Stomach (tissue), 4 donors: ENCODE measurements at regions not wholly inside any gene's neighbourhood (a gene's known extent, or its start where the extent isn't known, plus 50 kb on each side); places are given as distances from the start of the nearest gene placed in this dataset.
"Not testable (repeated sequence)": the region's sequence is repeated elsewhere in the genome, so short reads cannot be mapped to it uniquely, and the experiment has no call there.

ENCODE experiments used
- CTCF ChIP-seq, 7 experiments: fragments of 450-650 bp in 4 of 7; fragments of 200-600 bp in 3 of 7; sonication (generic) in 3 of 7; IDR thresholded peaks; one replicate each; pipeline ENCODE4 v1.5.1; 2016 to 2019; ENCODE audit warnings: antibody characterized with exemption in 7 of 7, control low read depth in 2 of 7, mild to moderate bottlenecking in 1 of 7
- POLR2A ChIP-seq, 4 donors: fragments of 450-650 bp; IDR thresholded peaks; one replicate each; pipeline ENCODE4 v1.6.1; 2016; ENCODE audit warnings: antibody characterized with exemption in 4 of 4, control low read depth in 2 of 4, mild to moderate bottlenecking in 1 of 4, moderate library complexity in 1 of 4
- POLR2AphosphoS5 ChIP-seq, 3 donors: sonication (generic); formaldehyde crosslinking; IDR thresholded peaks; one replicate each; pipeline ENCODE4 v1.6.1; 2016; ENCODE audit warnings: antibody characterized with exemption in 3 of 3

- TF ChIP-seq CTCF, POLR2A, POLR2AphosphoS5 (IDR thresholded peaks at IDR 0.05): not testable (repeated sequence)
Observed at GRCh38 chr4:187671521-187671920, 324.1 kb upstream of the ZFP42 start.
